ENCODE measurements at regions not wholly inside any gene's neighbourhood (a gene's known extent, or its start where the extent isn't known, plus 50 kb on each side); places are given as distances from the start of the nearest gene placed in this dataset.
"Not testable (repeated sequence)": the region's sequence is repeated elsewhere in the genome, so short reads cannot be mapped to it uniquely, and the experiment has no call there.

- no peak for DNase-seq
Observed at GRCh38 chr4:19286924-19287323, 964.8 kb upstream of the SLIT2 start.

- no peak for DNase-seq
Observed at GRCh38 chr4:19285146-19285545, 966.6 kb upstream of the SLIT2 start.

- DNase-seq, result no peak
Observed at GRCh38 chr4:19278665-19279064, 973.0 kb upstream of the SLIT2 start.

DNA sequence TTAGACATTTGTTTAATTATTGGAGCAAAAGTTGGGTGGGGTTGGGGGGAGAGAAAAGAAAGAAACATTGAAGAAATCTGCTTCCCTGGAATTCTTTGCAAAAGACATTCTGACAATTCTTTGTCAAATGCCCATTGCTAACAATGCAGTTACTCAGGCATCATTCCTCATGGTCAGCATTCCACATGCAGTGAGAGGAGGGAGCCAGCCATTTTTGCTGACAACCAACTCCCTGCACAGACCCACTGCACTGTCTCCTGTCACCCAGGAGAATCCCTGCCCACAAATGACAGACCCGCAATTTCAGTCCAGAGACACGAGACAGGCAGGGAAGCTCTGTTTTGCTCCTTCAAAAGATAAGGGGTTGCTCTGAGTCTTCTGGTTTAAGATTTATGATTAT lies 985.1 kb upstream of the SLIT2 start:
- no peak for DNase-seq

- DNase-seq, result no peak
Observed at GRCh38 chr4:19262467-19262866, 989.2 kb upstream of the SLIT2 start.

GRCh38 chr4:19260346-19260745 lies 991.4 kb upstream of the SLIT2 start:
- DNase-seq, result no peak

DNA sequence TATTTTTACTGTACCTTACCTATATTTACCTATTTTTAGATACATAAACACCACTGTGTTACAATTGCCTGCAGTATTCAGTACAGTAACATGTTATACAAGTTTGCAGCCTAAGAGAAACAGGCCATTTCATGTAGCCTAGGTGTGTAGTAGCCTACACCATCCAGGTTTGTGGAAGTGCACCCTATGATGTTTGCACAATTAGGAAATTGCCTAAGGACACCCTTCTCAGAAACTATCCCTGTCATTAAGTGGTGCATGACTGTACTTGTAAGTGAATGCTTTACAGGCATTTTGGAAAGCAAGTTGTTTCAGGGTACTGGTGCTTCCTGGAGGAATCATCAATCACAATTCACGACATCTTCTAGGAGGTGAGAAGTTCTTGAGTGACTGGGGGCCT lies 991.8 kb upstream of the SLIT2 start:
- no peak for DNase-seq

DNA sequence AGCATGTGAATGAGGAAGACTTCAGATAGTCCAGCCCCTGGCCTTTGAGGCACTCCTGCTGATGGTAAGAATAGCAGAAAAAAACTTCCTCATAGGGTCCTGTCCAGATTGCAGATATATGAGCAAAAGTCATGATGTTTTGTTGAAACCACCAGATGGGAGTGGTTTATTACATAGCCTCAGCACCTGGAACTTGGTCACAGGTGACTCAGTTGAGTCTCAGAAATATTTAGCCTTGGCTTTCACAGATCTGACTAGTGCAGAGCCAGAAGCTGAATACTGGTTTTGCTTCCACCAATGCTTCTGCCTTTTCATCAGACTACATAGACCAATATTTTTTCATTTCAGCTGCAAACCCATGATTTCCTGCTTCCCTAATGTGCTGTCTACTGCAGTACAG lies 994.9 kb upstream of the SLIT2 start:
- DNase-seq, result no peak

DNA sequence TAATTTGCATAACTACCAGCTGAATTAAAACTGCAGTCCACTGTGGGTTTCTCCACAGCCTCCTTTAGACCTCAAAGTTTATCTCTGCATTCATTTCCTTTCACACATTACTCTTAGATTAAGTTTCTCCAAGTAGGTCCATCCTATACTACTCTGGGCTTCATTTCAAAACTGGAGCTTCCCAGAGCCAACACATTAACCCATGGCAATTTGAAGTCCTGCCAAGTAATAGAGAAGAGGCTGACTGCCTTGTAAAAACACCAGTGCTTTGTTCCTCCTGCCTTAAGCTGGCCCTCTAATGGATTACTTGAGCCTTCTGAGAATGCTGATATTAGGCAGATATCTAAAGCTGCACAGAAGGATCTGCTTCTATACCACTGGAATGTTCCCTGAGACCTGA lies 997.2 kb upstream of the SLIT2 start:
- no peak for DNase-seq

- no peak for DNase-seq
Observed at GRCh38 chr4:19248023-19248422, 1003.7 kb upstream of the SLIT2 start.

- no peak for DNase-seq
Observed at GRCh38 chr4:19241895-19242294, 1009.8 kb upstream of the SLIT2 start.

- DNase-seq, result no peak
Observed at GRCh38 chr4:19239565-19239964, 1012.1 kb upstream of the SLIT2 start.

GRCh38 chr4:19236473-19236872 lies 1015.2 kb upstream of the SLIT2 start:
- no peak for DNase-seq

DNA sequence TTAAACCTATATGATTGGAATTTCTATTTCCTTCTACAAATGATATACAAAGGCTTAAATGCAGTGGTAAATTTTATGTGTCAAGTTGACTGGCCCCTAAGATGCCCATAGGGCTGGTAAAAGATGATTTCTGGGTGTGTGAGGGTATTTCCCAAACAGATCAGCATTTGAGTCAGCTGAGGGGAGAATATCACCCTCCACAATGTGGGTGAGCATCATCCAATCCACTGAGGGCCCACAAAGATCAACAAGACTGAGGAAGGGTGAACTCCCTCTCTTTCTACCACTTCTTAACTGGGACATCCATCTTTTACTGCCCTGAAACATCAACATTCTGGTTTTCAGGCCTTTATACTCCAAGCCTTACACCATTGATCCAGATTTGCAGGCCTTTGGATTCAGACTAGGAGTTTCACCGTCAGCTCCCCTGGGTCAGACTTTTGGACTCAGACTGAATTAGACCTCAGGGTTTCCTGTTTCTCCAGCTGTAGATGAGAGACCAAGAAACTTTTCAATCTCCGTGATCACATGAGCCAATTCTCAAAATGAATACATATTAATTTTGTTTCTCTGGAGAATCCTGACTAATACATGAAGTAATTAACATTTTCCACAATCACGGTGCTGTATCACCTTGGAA lies 1020.7 kb upstream of the SLIT2 start:
- DNase-seq, result no peak

DNA sequence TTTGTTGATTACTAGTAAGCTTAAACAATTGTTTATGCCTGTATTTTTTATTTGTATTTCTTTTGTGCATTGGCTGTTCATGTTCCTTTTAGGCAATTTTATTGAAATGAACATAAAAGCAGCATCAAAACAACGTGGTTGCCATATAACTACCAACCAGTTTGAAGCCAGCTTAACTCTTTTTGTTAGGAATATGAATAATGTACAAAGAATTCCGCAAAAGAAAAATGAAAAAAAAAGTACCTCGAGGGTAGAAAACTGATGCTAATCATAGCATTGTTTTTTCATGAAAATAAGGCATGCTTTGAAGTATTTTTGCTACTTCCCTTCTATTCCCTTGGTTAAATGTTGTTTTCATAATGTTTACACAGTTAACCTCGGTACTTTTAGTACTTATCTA lies 1024.0 kb upstream of the SLIT2 start:
- DNase-seq, result no peak

DNA sequence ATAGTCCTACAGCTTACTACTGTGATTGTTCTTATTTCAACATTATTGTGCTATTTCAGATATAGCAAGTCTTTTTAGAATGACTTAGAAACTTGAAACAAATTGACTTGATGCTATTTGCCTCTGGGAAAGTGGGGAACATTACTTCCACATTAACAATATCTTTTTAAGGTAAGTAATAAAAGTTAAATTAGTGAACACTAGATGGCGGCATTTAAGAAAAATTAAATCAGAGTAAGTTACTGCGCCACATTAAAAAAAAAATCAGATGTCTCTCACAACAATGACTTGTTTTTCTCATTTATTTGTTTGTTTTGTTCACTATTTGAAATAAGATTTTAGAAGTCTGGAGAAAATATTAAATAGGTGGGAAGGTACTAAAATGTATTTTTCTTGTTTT lies 1026.9 kb upstream of the SLIT2 start:
- no peak for DNase-seq

- DNase-seq, result no peak
Observed at GRCh38 chr4:19216476-19216875, 1035.2 kb upstream of the SLIT2 start.

DNA sequence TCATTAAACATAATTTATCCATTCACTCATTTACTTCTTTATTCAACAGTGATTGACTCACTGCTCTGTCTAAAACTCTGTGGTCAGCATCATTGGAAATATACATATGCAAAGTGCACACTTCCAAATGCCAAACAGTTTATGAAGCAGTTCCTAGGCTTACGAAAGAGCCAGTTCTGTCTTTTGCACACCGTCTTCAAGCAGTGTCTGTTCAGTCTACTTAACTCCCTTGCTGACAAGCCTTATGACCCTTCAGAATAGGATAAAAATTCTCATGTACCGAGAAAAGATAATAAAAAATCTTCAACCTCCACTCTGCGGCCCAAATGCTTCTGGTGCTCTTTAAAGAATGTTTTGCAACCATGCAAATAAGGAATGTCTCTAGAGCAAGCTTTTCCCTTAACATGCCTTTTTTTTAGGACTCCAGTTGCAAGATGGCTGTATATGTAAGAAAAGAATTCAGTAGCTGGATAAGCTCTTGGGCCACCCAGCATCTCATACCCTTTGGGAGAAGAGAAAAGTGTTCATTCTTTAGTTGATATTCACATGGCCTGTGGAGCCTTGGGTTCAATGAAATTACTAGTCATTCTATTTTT lies 1037.0 kb upstream of the SLIT2 start:
- no peak for DNase-seq

DNA sequence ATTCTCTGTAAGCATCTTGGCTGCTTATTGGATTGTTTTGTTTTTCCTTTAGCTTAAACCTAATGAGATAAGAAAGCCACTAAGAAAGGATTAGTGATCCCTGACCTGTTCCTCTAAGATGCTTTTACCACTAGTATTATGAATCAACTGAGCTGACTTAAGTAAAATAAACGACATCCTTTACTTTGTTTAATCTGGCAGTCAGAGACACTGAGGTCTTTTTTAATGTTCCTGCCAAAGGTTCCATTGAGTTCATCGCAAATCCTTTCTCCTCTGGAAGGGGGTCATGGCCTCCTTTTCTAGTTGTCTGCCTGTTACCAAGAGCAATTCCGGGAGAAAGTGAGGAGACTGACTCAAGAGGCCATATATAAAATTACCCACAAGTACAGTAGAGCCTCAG lies 1038.3 kb upstream of the SLIT2 start:
- no peak for DNase-seq

GRCh38 chr4:19205853-19206252 lies 1045.9 kb upstream of the SLIT2 start:
- no peak for DNase-seq

DNA sequence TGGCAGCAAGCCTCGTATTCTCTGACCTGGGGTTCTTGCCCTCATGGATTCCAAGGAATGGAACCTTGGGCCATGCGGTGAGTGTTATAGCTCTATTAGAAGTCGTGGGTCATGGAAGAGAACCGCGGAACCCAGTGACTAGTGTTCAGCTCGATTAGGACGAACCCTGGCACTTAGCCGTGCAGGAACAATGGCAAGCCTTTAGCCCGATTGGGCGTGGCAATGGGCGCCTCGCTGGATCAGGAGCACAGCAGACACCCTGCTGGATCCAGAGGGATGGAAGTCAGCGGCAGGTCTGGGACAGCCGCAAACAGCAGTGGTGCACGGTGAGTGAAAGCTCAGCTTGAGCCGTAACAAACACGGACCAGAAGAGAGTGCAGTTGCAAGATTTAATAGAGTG lies 1053.9 kb upstream of the SLIT2 start:
- not testable (repeated sequence) for DNase-seq

DNA sequence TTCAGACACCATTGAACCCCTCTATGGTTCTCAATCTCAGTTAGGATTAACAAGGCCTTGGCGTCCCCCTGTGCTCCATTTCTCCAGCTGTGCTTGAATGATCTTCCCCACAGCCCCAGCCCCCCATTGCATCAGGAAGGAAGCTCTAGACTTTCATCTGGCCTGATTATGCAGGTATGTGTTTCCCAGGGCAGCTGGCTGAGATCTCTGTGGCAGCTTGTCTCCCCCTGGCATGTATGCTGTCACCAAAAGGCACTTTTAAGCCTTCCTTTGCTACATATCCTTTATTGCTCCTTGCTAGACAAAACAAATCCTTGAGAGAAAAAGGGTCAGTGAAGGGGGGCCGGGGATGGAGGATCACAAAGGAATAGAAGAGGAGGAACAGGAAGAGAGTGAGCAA lies 1056.0 kb upstream of the SLIT2 start:
- DNase-seq, result no peak

- no peak for DNase-seq
Observed at GRCh38 chr4:19194672-19195071, 1057.0 kb upstream of the SLIT2 start.

DNA sequence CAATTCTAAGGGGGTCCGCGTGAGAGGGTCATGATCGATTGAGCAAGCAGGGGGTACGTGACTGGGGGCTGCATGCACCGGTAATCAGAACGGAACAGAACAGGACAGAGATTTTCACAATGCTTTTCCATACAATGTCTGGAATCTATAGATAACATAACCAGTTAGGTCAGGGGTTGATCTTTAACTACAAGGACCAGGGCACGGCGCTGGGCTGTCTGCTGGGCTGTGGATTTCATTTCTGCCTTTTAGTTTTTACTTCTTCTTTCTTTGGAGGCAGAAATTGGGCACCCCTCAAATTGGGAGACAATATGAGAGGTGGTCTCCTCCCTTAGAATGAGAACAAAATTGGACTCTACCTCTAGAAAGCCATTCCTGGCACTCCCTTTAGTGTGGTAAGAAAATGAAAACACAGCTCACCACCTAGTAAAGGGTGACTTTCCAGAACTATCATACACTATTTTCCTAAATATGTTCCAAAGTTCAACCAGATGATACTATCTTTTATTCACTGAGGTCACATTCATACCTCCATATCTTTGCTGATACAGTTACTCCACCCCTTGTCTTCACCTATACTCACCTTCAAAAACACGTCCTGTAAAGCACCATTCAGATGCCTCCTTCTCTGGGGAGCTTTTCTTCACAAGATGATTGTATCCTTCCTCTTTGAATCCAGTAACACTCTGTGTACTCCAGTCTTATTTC lies 1058.3 kb upstream of the SLIT2 start:
- no peak for DNase-seq
